ENCODE measurements at regions not wholly inside any gene's neighbourhood (a gene's known extent, or its start where the extent isn't known, plus 50 kb on each side); places are given as distances from the start of the nearest gene placed in this dataset.

- in situ Hi-C loops (cut with HindIII; ENCODE audit: low pct_unique_long_range_greater_than_20kb, low sequenced_read_pairs): no loop called here
- Histone ChIP-seq H3K4me3 (ENCODE audit: low read depth in 2 of 2, low read length in 2 of 2) (no peak overlapping the region), H3K9me3 (ENCODE audit: control insufficient read depth, insufficient read depth, low read depth, low read length) (no peaks in the 10 kb centered on the region), H3K27me3 (ENCODE audit: control insufficient read depth, insufficient read depth, low read length) (no peaks in the 10 kb centered on the region; the same call in 1 of the 2 replicates), H3K4me1 (ENCODE audit: control insufficient read depth, insufficient read depth, low read length) (no peaks in the 10 kb centered on the region), H3K36me3 (ENCODE audit: control insufficient read depth, insufficient read depth, low read length) (no peaks in the 10 kb centered on the region), H3K27ac (ENCODE audit: low read length) (no peak overlapping the region)
- CTCF ChIA-PET: no interaction called here
- TF ChIP-seq CTCF (IDR thresholded peaks at IDR 0.05) (no peak), POLR2AphosphoS5 (IDR thresholded peaks at IDR 0.05; ENCODE audit: low read depth, low read length) (no peak), SIN3A (IDR thresholded peaks at IDR 0.05; ENCODE audit: borderline replicate concordance, insufficient read depth, low read depth, low read length) (no peak), REST (IDR thresholded peaks at IDR 0.05; ENCODE audit: insufficient read depth in 1 of 2, low read depth in 2 of 2, low read length in 1 of 2) (no peak), TCF7L2 (IDR thresholded peaks at IDR 0.05; ENCODE audit: low read depth, low read length) (no peak)
- POLR2A ChIA-PET: no interaction called here
- intact Hi-C loops (cut with micrococcal nuclease; ENCODE audit: unreplicated experiment): no loop called here
- ATAC-seq (no peak), DNase-seq (ENCODE audit: low read depth, low spot score) (no peak)
- BruUV-seq (replicated peaks): no TSS peak
Observed at GRCh38 chr16:79349803-79350202, 250.7 kb downstream of the MAF start.

- DNase-seq (ENCODE audit: low read depth, low spot score) (no peak), ATAC-seq (no peak)
- BruUV-seq (replicated peaks): no TSS peak
- intact Hi-C loops (cut with micrococcal nuclease; ENCODE audit: unreplicated experiment): no loop called here
- Histone ChIP-seq H3K9me3 (ENCODE audit: control insufficient read depth, insufficient read depth, low read depth, low read length) (no peaks in the 10 kb centered on the region), H3K27ac (ENCODE audit: low read length) (no peak overlapping the region), H3K36me3 (ENCODE audit: control insufficient read depth, insufficient read depth, low read length) (no peaks in the 10 kb centered on the region), H3K27me3 (ENCODE audit: control insufficient read depth, insufficient read depth, low read length) (no peaks in the 10 kb centered on the region; the same call in 1 of the 2 replicates), H3K4me1 (ENCODE audit: control insufficient read depth, insufficient read depth, low read length) (no peaks in the 10 kb centered on the region), H3K4me3 (ENCODE audit: low read depth in 2 of 2, low read length in 2 of 2) (no peak overlapping the region)
- TF ChIP-seq TCF7L2 (IDR thresholded peaks at IDR 0.05; ENCODE audit: low read depth, low read length) (no peak), REST (IDR thresholded peaks at IDR 0.05; ENCODE audit: insufficient read depth in 1 of 2, low read depth in 2 of 2, low read length in 1 of 2) (no peak)
- ChIA-PET CTCF (no interaction called here), POLR2A (no interaction called here)
- in situ Hi-C loops (cut with HindIII; ENCODE audit: low pct_unique_long_range_greater_than_20kb, low sequenced_read_pairs): no loop called here
Observed at GRCh38 chr16:79348521-79349306, 251.8 kb downstream of the MAF start.
